Spleen (tissue), 11 donors: ENCODE measurements at regions not wholly inside any gene's neighbourhood (a gene's known extent, or its start where the extent isn't known, plus 50 kb on each side); places are given as distances from the start of the nearest gene placed in this dataset.

Experiments
- DNase-seq: peaks from one replicate; pipeline ENCODE4 v3.0.0-alpha.2; 2020
- H3K27ac ChIP-seq, 8 donors: fragments of 200-600 bp; sonication (generic) in 7 of 8; 1 replicate in 4 of 8; 2 replicates in 4 of 8; pipeline versions ENCODE4 v1.5.0 to v1.8.0; 2016 to 2021; ENCODE audit warnings: inconsistent platforms in 4 of 8, mild to moderate bottlenecking in 4 of 8, moderate library complexity in 1 of 8
- H3K27me3 ChIP-seq, 7 donors: fragments of 200-600 bp; sonication (generic) in 6 of 7; replicated peaks in 1 of 7; 1 replicate in 4 of 7; 2 replicates in 3 of 7; pipeline versions ENCODE4 v1.5.0 to v1.8.0; 2016 to 2021; ENCODE audit warnings: inconsistent platforms in 3 of 7, mild to moderate bottlenecking in 1 of 7
- H3K36me3 ChIP-seq, 6 donors: fragments of 200-600 bp; sonication (generic) in 5 of 6; 1 replicate in 4 of 6; 2 replicates in 2 of 6; pipeline versions ENCODE4 v1.5.0 to v1.8.0; 2016 to 2021; ENCODE audit warnings: inconsistent platforms in 2 of 6
- H3K4me1 ChIP-seq, 6 donors: fragments of 200-600 bp; sonication (generic) in 5 of 6; 1 replicate in 3 of 6; 2 replicates in 3 of 6; pipeline versions ENCODE4 v1.5.0 to v1.8.0; 2016 to 2021; ENCODE audit warnings: inconsistent platforms in 3 of 6
- H3K4me3 ChIP-seq, 8 donors: fragments of 200-600 bp; sonication (generic) in 7 of 8; 1 replicate in 4 of 8; 2 replicates in 4 of 8; pipeline versions ENCODE4 v1.5.0 to v1.8.0; 2016 to 2021; ENCODE audit warnings: inconsistent platforms in 4 of 8, mild to moderate bottlenecking in 4 of 8, moderate library complexity in 2 of 8
- H3K9me3 ChIP-seq, 8 donors: fragments of 200-600 bp; sonication (generic) in 7 of 8; 1 replicate in 4 of 8; 2 replicates in 4 of 8; pipeline versions ENCODE4 v1.5.0 to v1.8.0; 2016 to 2021; ENCODE audit warnings: inconsistent platforms in 4 of 8
- POLR2A ChIP-seq, 3 donors: fragments of 450-650 bp; IDR thresholded peaks; one replicate each; pipeline ENCODE4 v1.5.1; 2017; ENCODE audit warnings: antibody characterized with exemption in 3 of 3, mild to moderate bottlenecking in 1 of 3
- POLR2AphosphoS5 ChIP-seq, 3 donors: sonication (generic); formaldehyde crosslinking; IDR thresholded peaks; one replicate each; pipeline ENCODE4 v1.5.1; 2017; ENCODE audit warnings: antibody characterized with exemption in 3 of 3
- WGBS, 5 donors: extraction: QIAGEN DNeasy Blood & Tissue Kit in 3 of 5; methylation state at CpG; one replicate each; pipeline versions ENCODE4 v1.1.5 to v1.1.7; 2013 to 2018; 5-methylcytosine and 5-hydroxymethylcytosine counted together
- intact Hi-C: fragments of 100-400 bp; cut with DNase I; formaldehyde crosslinking; loops from one replicate; pipeline ENCODE4 v1.15.0; 2023; ENCODE audit warnings: low total_unique reads
- TF ChIP-seq, protein P1 (sequence below), 11 experiments: fragments of 200-600 bp in 7 of 11; fragments of 450-650 bp in 4 of 11; sonication (generic) in 4 of 11; IDR thresholded peaks in 8 of 11; conservative IDR thresholded peaks in 3 of 11; 1 replicate in 7 of 11; 2 replicates in 4 of 11; pipeline versions ENCODE4 v1.4.0 to v1.8.0; 2016 to 2021; ENCODE audit warnings: antibody characterized with exemption in 11 of 11, inconsistent platforms in 4 of 11, mild to moderate bottlenecking in 1 of 11
- donor health status: healthy with polysubstance abuse.
- donor health status: DM: no; HTN: no; CAD: no; lungs with moderate emphysema.
- donor health status: DM: no; HTN: no; CAD: no.
- donor health status: Bipolar disorder and iron deficiency.
- donor health status: healthy.
- donor health status: DM: no; HTN: no; CAD: no.
- donor health status: DM: yes; HTN: yes; CAD: no.

DNA sequence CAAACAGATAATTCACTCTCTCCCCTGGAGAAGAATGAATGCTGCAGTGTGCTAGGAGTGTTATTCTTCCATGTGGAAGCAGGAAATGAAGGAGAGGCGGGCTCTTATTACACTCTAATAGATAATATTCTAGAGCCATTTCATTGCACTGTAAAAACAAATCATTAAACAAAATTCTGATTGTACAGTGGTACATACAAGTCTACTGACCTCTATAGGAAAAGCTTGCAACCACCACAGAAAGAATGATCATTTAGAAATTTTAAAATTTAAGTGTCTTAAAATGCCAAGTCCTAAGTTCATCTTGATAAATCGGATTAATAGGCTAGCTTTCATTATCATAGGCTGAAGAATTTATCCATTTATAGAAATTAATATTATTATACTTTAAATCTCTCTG lies 960.3 kb upstream of the LRRN3 start:
- no peaks in the 10 kb centered on the region for H3K4me1 ChIP-seq
- WGBS, 5 donors: 47 to 68% (median 63%) methylated on average over 2 of the region's 2 CpGs
- TF ChIP-seq POLR2AphosphoS5 (IDR thresholded peaks at IDR 0.05): no peak
- TF ChIP-seq POLR2A (IDR thresholded peaks at IDR 0.05): no peak
- TF ChIP-seq, protein P1, sequence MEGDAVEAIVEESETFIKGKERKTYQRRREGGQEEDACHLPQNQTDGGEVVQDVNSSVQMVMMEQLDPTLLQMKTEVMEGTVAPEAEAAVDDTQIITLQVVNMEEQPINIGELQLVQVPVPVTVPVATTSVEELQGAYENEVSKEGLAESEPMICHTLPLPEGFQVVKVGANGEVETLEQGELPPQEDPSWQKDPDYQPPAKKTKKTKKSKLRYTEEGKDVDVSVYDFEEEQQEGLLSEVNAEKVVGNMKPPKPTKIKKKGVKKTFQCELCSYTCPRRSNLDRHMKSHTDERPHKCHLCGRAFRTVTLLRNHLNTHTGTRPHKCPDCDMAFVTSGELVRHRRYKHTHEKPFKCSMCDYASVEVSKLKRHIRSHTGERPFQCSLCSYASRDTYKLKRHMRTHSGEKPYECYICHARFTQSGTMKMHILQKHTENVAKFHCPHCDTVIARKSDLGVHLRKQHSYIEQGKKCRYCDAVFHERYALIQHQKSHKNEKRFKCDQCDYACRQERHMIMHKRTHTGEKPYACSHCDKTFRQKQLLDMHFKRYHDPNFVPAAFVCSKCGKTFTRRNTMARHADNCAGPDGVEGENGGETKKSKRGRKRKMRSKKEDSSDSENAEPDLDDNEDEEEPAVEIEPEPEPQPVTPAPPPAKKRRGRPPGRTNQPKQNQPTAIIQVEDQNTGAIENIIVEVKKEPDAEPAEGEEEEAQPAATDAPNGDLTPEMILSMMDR (IDR thresholded peaks at IDR 0.05 in 8 of 11, conservative IDR thresholded peaks at IDR 0.05 in 3 of 11): no peak
- H3K27me3 ChIP-seq: no peaks in the 10 kb centered on the region
- H3K27ac ChIP-seq: no peak overlapping the region
- no peaks in the 10 kb centered on the region for H3K36me3 ChIP-seq
- H3K9me3 ChIP-seq: peaks cover 0 to 1% (median 0%) of the 10 kb centered on the region in 8 donors
- no peak for DNase-seq
- intact Hi-C loops: no loop called here
- no peak overlapping the region for H3K4me3 ChIP-seq

DNA sequence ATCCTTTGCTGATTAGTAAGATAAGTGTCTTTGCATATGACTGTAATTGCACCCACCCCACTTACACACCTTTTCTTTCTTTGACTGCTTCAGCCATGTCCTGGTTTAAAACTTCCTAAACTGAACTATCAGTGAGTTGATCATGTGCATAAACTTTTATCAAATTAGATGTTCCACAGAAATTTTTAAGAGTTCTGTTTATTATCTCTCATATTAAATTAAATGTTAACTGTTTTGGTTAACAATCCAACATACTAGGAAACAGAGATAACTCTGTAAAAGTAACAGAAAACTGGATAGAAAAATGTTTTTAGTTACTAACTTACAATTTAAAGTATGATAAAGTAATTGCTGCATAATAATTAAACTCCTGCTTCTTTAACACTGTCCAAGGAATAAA lies 959.6 kb upstream of the LRRN3 start:
- Histone ChIP-seq H3K27me3 (no peaks in the 10 kb centered on the region), H3K4me1 (no peaks in the 10 kb centered on the region), H3K27ac (no peak overlapping the region), H3K36me3 (no peaks in the 10 kb centered on the region), H3K4me3 (no peak overlapping the region), H3K9me3 (no peaks in the 10 kb centered on the region)
- TF ChIP-seq, protein P1 (IDR thresholded peaks at IDR 0.05 in 8 of 11, conservative IDR thresholded peaks at IDR 0.05 in 3 of 11): no peak
- no peak for TF ChIP-seq POLR2AphosphoS5 (IDR thresholded peaks at IDR 0.05)
- no peak for TF ChIP-seq POLR2A (IDR thresholded peaks at IDR 0.05)
- intact Hi-C loops: no loop called here
- no peak for DNase-seq

DNA sequence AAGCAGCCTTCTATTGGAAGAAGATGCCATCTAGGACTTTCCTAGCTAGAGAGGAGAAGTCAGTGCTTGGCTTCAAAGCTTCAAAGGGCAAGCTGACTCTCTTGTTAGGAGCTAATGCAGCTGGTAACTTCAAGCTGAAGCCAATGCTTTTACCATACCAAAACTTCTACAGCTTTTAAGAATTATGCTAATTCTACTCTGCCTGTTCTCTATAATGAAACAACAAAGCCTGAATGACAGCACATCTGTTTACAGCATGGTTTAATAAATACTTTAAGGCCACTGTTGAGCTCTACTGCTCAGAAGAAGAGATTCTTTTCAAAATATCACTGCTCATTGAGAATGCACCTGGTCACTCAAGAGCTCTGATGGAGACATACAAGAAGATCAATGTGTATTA lies 951.9 kb upstream of the LRRN3 start:
- intact Hi-C loops: no loop called here
- Histone ChIP-seq H3K4me3 (no peak overlapping the region), H3K4me1 (no peaks in the 10 kb centered on the region), H3K27me3 (no peaks in the 10 kb centered on the region), H3K36me3 (no peaks in the 10 kb centered on the region), H3K9me3 (no peaks in the 10 kb centered on the region), H3K27ac (no peak overlapping the region)
- TF ChIP-seq, protein P1 (IDR thresholded peaks at IDR 0.05 in 8 of 11, conservative IDR thresholded peaks at IDR 0.05 in 3 of 11): no peak
- TF ChIP-seq POLR2A (IDR thresholded peaks at IDR 0.05) (no peak), POLR2AphosphoS5 (IDR thresholded peaks at IDR 0.05) (no peak)
- no peak for DNase-seq

DNA sequence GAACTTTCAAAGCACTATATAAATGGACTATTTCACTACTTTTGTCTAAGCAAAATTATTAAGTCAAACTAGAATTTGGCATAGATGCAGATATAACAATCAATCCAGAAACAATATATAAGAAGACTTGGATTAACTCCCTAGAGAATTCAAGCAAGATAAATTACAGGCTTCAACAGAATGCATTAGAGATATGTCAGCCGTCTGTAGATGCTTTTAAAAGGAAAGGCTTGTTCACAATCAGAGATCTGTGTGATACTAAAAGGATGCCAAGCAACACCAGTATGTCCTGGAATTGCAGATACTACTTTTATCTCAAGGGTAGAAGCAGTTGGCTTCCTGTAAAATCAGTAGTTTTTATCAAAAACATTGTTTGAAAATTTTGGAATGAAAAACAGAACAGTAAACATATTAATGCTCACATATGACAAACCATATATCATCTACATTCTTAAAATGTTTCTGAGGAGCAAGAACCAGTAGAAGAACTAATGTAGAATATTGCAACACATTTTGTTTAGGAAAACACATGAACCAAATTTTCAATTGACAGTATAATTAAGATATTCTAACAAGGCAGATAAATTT lies 947.9 kb upstream of the LRRN3 start:
- H3K4me3 ChIP-seq: no peak overlapping the region
- no peak for DNase-seq
- no peaks in the 10 kb centered on the region for H3K36me3 ChIP-seq
- intact Hi-C loops: no loop called here
- TF ChIP-seq POLR2A (IDR thresholded peaks at IDR 0.05) (no peak), POLR2AphosphoS5 (IDR thresholded peaks at IDR 0.05) (no peak)
- TF ChIP-seq, protein P1 (IDR thresholded peaks at IDR 0.05 in 8 of 11, conservative IDR thresholded peaks at IDR 0.05 in 3 of 11): no peak
- peaks cover 0 to 3% (median 0%) of the 10 kb centered on the region in 8 donors for H3K9me3 ChIP-seq
- WGBS, 5 donors: 31 to 43% (median 35%) methylated on average over 1 of the region's 1 CpG
- no peak overlapping the region for H3K27ac ChIP-seq
- H3K4me1 ChIP-seq: no peaks in the 10 kb centered on the region
- H3K27me3 ChIP-seq: no peaks in the 10 kb centered on the region
